CD14-positive monocyte (primary cell): ENCODE measurements at regions not wholly inside any gene's neighbourhood (a gene's known extent, or its start where the extent isn't known, plus 50 kb on each side); places are given as distances from the start of the nearest gene placed in this dataset.

Source experiments
- DNase-seq, 3 donors: peaks; one replicate each; pipeline ENCODE4 v3.0.0-alpha.2; 2011 to 2022
- H2AFZ ChIP-seq: 2 replicates; pipeline ENCODE4 v1.6.0; 2012; ENCODE audit warnings: mild to moderate bottlenecking, low read depth, low read length, inconsistent platforms; ENCODE audit not compliant: insufficient read depth, poor library complexity, severe bottlenecking
- H3K27ac ChIP-seq, 2 donors: 1 replicate in 1 of 2; 2 replicates in 1 of 2; pipeline ENCODE4 v1.5.1; 2012 to 2013; ENCODE audit warnings: low read length in 2 of 2, control low read depth in 1 of 2, inconsistent platforms in 1 of 2, low read depth in 1 of 2, mild to moderate bottlenecking in 1 of 2
- H3K27me3 ChIP-seq, 2 donors: one replicate each; pipeline versions ENCODE4 v1.6.0 to v1.6.1; 2011 to 2013; ENCODE audit warnings: low read length in 2 of 2; ENCODE audit not compliant: control insufficient read depth in 2 of 2, insufficient read depth in 2 of 2
- H3K36me3 ChIP-seq, 2 donors: replicated peaks in 1 of 2; 1 replicate in 1 of 2; 2 replicates in 1 of 2; pipeline versions ENCODE4 v1.5.1 to v1.6.1; 2012 to 2013; ENCODE audit warnings: low read length in 2 of 2, control low read depth in 1 of 2, inconsistent platforms in 1 of 2, mild to moderate bottlenecking in 1 of 2; ENCODE audit not compliant: insufficient read depth in 2 of 2, control insufficient read depth in 1 of 2
- H3K4me1 ChIP-seq, 2 donors: 1 replicate in 1 of 2; 2 replicates in 1 of 2; pipeline versions ENCODE4 v1.5.1 to v1.6.1; 2012 to 2013; ENCODE audit warnings: low read length in 2 of 2, control low read depth in 1 of 2, inconsistent platforms in 1 of 2, mild to moderate bottlenecking in 1 of 2, moderate library complexity in 1 of 2; ENCODE audit not compliant: insufficient read depth in 2 of 2, control insufficient read depth in 1 of 2
- H3K4me2 ChIP-seq: replicated peaks from 2 replicates; pipeline ENCODE3; 2012; ENCODE audit warnings: low read length, moderate library complexity, mild to moderate bottlenecking; ENCODE audit not compliant: poor library complexity, severe bottlenecking; ENCODE audit errors: extremely low read depth
- H3K4me3 ChIP-seq, 3 experiments: fragments of 200-600 bp in 1 of 3; sonication (generic) in 1 of 3; replicated peaks in 1 of 3; 1 replicate in 2 of 3; 2 replicates in 1 of 3; pipeline ENCODE4 v1.5.1; 2011 to 2013; ENCODE audit warnings: low read length in 3 of 3, mild to moderate bottlenecking in 3 of 3, control low read depth in 2 of 3, low read depth in 2 of 3, inconsistent platforms in 1 of 3, moderate library complexity in 1 of 3
- H3K79me2 ChIP-seq: 2 replicates; pipeline ENCODE4 v1.6.0; 2012; ENCODE audit warnings: mild to moderate bottlenecking, control low read depth, inconsistent platforms, low read length, moderate library complexity; ENCODE audit not compliant: insufficient read depth
- H3K9ac ChIP-seq: 2 replicates; pipeline ENCODE4 v1.6.0; 2017; ENCODE audit warnings: low read length, mild to moderate bottlenecking; ENCODE audit not compliant: insufficient read depth, poor library complexity, severe bottlenecking
- H3K9me3 ChIP-seq, 2 donors: replicated peaks in 1 of 2; 1 replicate in 1 of 2; 2 replicates in 1 of 2; pipeline versions ENCODE4 v1.5.1 to v1.6.1; 2012 to 2013; ENCODE audit warnings: low read length in 2 of 2, control low read depth in 1 of 2; ENCODE audit not compliant: control insufficient read depth in 1 of 2, insufficient read depth in 1 of 2
- H4K20me1 ChIP-seq: 2 replicates; pipeline ENCODE4 v1.6.0; 2012; ENCODE audit warnings: mild to moderate bottlenecking, low read length, control low read depth, moderate library complexity; ENCODE audit not compliant: insufficient read depth
- H3K27ac Mint-ChIP-seq, 7 donors: one replicate each; pipeline ENCODE4 v1.8.0; 2020; ENCODE audit warnings: mild to moderate bottlenecking in 7 of 7, mixed read lengths in 7 of 7, moderate library complexity in 6 of 7, inconsistent platforms in 2 of 7
- H3K27me3 Mint-ChIP-seq, 3 donors: one replicate each; pipeline ENCODE4 v1.8.0; 2021 to 2022; ENCODE audit warnings: low read depth in 3 of 3, mild to moderate bottlenecking in 3 of 3, mixed read lengths in 3 of 3, moderate library complexity in 3 of 3, inconsistent platforms in 1 of 3
- H3K36me3 Mint-ChIP-seq, 2 donors: one replicate each; pipeline ENCODE4 v1.8.0; 2020; ENCODE audit warnings: mixed read lengths in 2 of 2, inconsistent platforms in 1 of 2, mild to moderate bottlenecking in 1 of 2
- H3K4me1 Mint-ChIP-seq: one replicate; pipeline ENCODE4 v1.8.0; 2020; ENCODE audit warnings: mild to moderate bottlenecking, mixed read lengths
- H3K4me3 Mint-ChIP-seq, 2 donors: one replicate each; pipeline ENCODE4 v1.8.0; 2020; ENCODE audit warnings: mild to moderate bottlenecking in 2 of 2, mixed read lengths in 2 of 2, moderate library complexity in 1 of 2
- H3K9me3 Mint-ChIP-seq, 7 donors: one replicate each; pipeline ENCODE4 v1.8.0; 2020 to 2022; ENCODE audit warnings: mixed read lengths in 7 of 7, mild to moderate bottlenecking in 6 of 7, moderate library complexity in 6 of 7, inconsistent platforms in 2 of 7
- WGBS: methylation state at CpG from one replicate; pipeline ENCODE4 v1.1.5; 2013; ENCODE audit warnings: missing lambda C conversion rate; ENCODE audit not compliant: insufficient coverage; 5-methylcytosine and 5-hydroxymethylcytosine counted together
- intact Hi-C, 2 donors: fragments of 100-400 bp; cut with micrococcal nuclease; formaldehyde crosslinking; loops; one replicate each; pipeline versions ENCODE4 v1.15.0 to v1.15.1; 2023
- TF ChIP-seq, protein P1 (sequence below): fragments of 200-600 bp; IDR thresholded peaks from one replicate; pipeline ENCODE4 v1.8.0; 2022; ENCODE audit warnings: antibody characterized with exemption, mild to moderate bottlenecking

DNA sequence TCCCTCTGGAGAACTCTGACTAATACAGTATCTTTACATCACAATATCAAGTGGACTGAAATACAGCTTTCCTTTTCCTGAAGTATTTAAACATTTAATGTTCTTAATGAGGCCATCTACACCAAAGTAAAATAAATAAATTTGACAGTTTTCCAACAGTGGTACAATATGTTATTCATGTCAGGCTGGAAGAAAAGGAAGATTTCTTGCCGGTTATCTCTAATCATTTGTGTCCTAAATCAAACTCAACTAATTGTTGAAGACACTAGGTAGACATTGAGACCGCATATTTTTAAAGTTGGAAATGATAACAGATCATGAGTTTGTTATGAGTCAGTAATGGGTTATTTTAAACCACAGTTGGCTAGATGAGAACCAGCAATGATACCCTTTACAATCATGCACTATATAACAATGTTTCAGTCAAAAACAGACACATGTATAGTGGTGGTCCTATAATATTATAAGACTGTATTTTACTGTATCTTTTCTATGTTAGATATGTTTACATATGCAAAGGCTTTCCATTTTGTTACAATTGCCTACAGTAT lies 241.6 kb downstream of the LMBRD1 start:
- Mint-ChIP-seq H3K9me3 (peaks cover 2 to 11% (median 3%) of the 10 kb centered on the region in 7 donors), H3K4me1 (no peaks in the 10 kb centered on the region), H3K36me3 (no peaks in the 10 kb centered on the region), H3K27ac (no peak overlapping the region), H3K27me3 (no peaks in the 10 kb centered on the region), H3K4me3 (no peak overlapping the region)
- TF ChIP-seq, protein P1, sequence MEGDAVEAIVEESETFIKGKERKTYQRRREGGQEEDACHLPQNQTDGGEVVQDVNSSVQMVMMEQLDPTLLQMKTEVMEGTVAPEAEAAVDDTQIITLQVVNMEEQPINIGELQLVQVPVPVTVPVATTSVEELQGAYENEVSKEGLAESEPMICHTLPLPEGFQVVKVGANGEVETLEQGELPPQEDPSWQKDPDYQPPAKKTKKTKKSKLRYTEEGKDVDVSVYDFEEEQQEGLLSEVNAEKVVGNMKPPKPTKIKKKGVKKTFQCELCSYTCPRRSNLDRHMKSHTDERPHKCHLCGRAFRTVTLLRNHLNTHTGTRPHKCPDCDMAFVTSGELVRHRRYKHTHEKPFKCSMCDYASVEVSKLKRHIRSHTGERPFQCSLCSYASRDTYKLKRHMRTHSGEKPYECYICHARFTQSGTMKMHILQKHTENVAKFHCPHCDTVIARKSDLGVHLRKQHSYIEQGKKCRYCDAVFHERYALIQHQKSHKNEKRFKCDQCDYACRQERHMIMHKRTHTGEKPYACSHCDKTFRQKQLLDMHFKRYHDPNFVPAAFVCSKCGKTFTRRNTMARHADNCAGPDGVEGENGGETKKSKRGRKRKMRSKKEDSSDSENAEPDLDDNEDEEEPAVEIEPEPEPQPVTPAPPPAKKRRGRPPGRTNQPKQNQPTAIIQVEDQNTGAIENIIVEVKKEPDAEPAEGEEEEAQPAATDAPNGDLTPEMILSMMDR, result no peak
- H3K4me3 ChIP-seq, result no peak overlapping the region
- no CpG with 5 or more reads among the region's 2 CpGs for WGBS
- H3K79me2 ChIP-seq, result no peaks in the 10 kb centered on the region
- H3K9me3 ChIP-seq, result peaks cover 0 to 2% of the 10 kb centered on the region in 2 donors
- no peaks in the 10 kb centered on the region for H3K27me3 ChIP-seq
- H3K36me3 ChIP-seq, result no peaks in the 10 kb centered on the region
- no peak for DNase-seq
- intact Hi-C loops, result no loop called here
- H3K4me1 ChIP-seq, result no peaks in the 10 kb centered on the region
- H3K9ac ChIP-seq, result no peak overlapping the region
- H4K20me1 ChIP-seq, result no peaks in the 10 kb centered on the region
- H3K4me2 ChIP-seq, result no peak overlapping the region
- no peak overlapping the region for H3K27ac ChIP-seq
- H2AFZ ChIP-seq, result no peak overlapping the region

DNA sequence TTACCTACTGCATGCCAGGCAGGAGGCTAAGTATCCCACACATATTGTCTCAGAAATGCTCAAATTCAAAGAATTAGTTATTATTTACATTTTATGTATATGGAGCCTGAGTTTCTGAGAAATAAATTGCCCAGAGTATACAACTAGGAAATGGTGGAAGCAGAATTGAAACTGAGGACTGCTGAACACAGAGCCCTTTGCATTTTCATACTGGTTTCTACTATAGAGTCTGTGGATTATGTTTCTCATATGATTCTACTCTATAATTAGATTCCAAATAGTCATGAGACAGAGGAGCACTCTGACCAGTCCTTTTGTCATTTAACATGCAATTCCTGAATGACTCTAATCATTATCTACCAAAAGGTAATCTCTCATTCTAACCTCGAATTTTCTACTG lies 254.3 kb downstream of the LMBRD1 start:
- Histone ChIP-seq H3K4me2 (no peak overlapping the region), H3K4me1 (no peaks in the 10 kb centered on the region), H2AFZ (no peak overlapping the region), H3K27ac (no peak overlapping the region), H4K20me1 (no peaks in the 10 kb centered on the region), H3K36me3 (no peaks in the 10 kb centered on the region), H3K9me3 (no peaks in the 10 kb centered on the region), H3K79me2 (no peaks in the 10 kb centered on the region), H3K4me3 (no peak overlapping the region), H3K9ac (no peak overlapping the region), H3K27me3 (no peaks in the 10 kb centered on the region)
- TF ChIP-seq, protein P1, result no peak
- no peaks in the 10 kb centered on the region for H3K4me1 Mint-ChIP-seq
- no peak for DNase-seq
- no peaks in the 10 kb centered on the region for H3K36me3 Mint-ChIP-seq
- intact Hi-C loops, result no loop called here
- no CpG with 5 or more reads among the region's 1 CpG for WGBS
- H3K4me3 Mint-ChIP-seq, result no peak overlapping the region
- H3K9me3 Mint-ChIP-seq, result peaks cover 0 to 6% (median 0%) of the 10 kb centered on the region in 7 donors
- no peaks in the 10 kb centered on the region for H3K27me3 Mint-ChIP-seq
- no peak overlapping the region for H3K27ac Mint-ChIP-seq
